Nephron (organoid): ENCODE measurements at regions not wholly inside any gene's neighbourhood (a gene's known extent, or its start where the extent isn't known, plus 50 kb on each side); places are given as distances from the start of the nearest gene placed in this dataset.

Experiments used
- H3K27ac Mint-ChIP-seq, 3 experiments: 2 replicates each; pipeline ENCODE4 v1.8.0; 2020; ENCODE audit warnings: mixed read lengths in 3 of 3, mild to moderate bottlenecking in 2 of 3, moderate library complexity in 1 of 3
- H3K27me3 Mint-ChIP-seq: 2 replicates; pipeline ENCODE4 v1.8.0; 2021; ENCODE audit warnings: low read depth, mild to moderate bottlenecking, moderate library complexity, mixed read lengths
- H3K36me3 Mint-ChIP-seq: 2 replicates; pipeline ENCODE4 v1.8.0; 2020; ENCODE audit warnings: low read depth, mixed read lengths
- H3K4me1 Mint-ChIP-seq: 2 replicates; pipeline ENCODE4 v1.8.0; 2020; ENCODE audit warnings: mixed read lengths
- H3K4me3 Mint-ChIP-seq, 3 experiments: 2 replicates each; pipeline ENCODE4 v1.8.0; 2020; ENCODE audit warnings: mild to moderate bottlenecking in 3 of 3, mixed read lengths in 3 of 3, moderate library complexity in 2 of 3
- H3K9me3 Mint-ChIP-seq: 2 replicates; pipeline ENCODE4 v1.8.0; 2020; ENCODE audit warnings: mixed read lengths
- CTCF ChIP-seq, 3 experiments: fragments of 200-600 bp; sonication (generic); IDR thresholded peaks; one replicate each; pipeline ENCODE4 v1.5.0; 2021; ENCODE audit warnings: antibody characterized with exemption in 3 of 3; ENCODE audit not compliant: unreplicated experiment in 3 of 3

GRCh38 chr7:137146552-137147337 is 196.8 kb downstream of the PTN start:
- Mint-ChIP-seq H3K4me1 (peaks cover 11% of the 10 kb centered on the region), H3K36me3 (no peaks in the 10 kb centered on the region), H3K4me3 (no peak overlapping the region), H3K27me3 (no peaks in the 10 kb centered on the region), H3K9me3 (peaks cover 6% of the 10 kb centered on the region), H3K27ac (peak overlapping the region; percentile 34 to 90 (median 88))
- TF ChIP-seq CTCF (IDR thresholded peaks at IDR 0.05; ENCODE audit: unreplicated experiment in 3 of 3), result no peak

GRCh38 chr7:137146012-137146455 is 197.5 kb downstream of the PTN start:
- Mint-ChIP-seq H3K36me3 (no peaks in the 10 kb centered on the region), H3K9me3 (peaks cover 8% of the 10 kb centered on the region), H3K4me1 (peaks cover 7% of the 10 kb centered on the region), H3K27ac (peak overlapping the region; percentile 34 to 90 (median 88)), H3K4me3 (no peak overlapping the region), H3K27me3 (no peaks in the 10 kb centered on the region)
- no peak for TF ChIP-seq CTCF (IDR thresholded peaks at IDR 0.05; ENCODE audit: unreplicated experiment in 3 of 3)

GRCh38 chr7:137142376-137142775 is 201.2 kb downstream of the PTN start:
- TF ChIP-seq CTCF (IDR thresholded peaks at IDR 0.05; ENCODE audit: unreplicated experiment in 3 of 3), result no peak
- H3K9me3 Mint-ChIP-seq, result peaks cover 16% of the 10 kb centered on the region
- H3K4me1 Mint-ChIP-seq, result peaks cover 6% of the 10 kb centered on the region
- no peak overlapping the region for H3K4me3 Mint-ChIP-seq
- no peaks in the 10 kb centered on the region for H3K36me3 Mint-ChIP-seq
- H3K27me3 Mint-ChIP-seq, result no peaks in the 10 kb centered on the region
- no peak overlapping the region for H3K27ac Mint-ChIP-seq

GRCh38 chr7:137135654-137136350 is 207.7 kb downstream of the PTN start:
- no peaks in the 10 kb centered on the region for H3K27me3 Mint-ChIP-seq
- peaks cover 14% of the 10 kb centered on the region for H3K9me3 Mint-ChIP-seq
- H3K4me3 Mint-ChIP-seq, result no peak overlapping the region
- TF ChIP-seq CTCF (IDR thresholded peaks at IDR 0.05; ENCODE audit: unreplicated experiment in 3 of 3), result no peak
- H3K4me1 Mint-ChIP-seq, result no peaks in the 10 kb centered on the region
- no peak overlapping the region for H3K27ac Mint-ChIP-seq
- H3K36me3 Mint-ChIP-seq, result no peaks in the 10 kb centered on the region

- no peak overlapping the region for H3K27ac Mint-ChIP-seq
- H3K4me3 Mint-ChIP-seq, result no peak overlapping the region
- peaks cover 6% of the 10 kb centered on the region for H3K9me3 Mint-ChIP-seq
- H3K27me3 Mint-ChIP-seq, result no peaks in the 10 kb centered on the region
- no peaks in the 10 kb centered on the region for H3K36me3 Mint-ChIP-seq
- TF ChIP-seq CTCF (IDR thresholded peaks at IDR 0.05; ENCODE audit: unreplicated experiment in 3 of 3), result no peak
- H3K4me1 Mint-ChIP-seq, result peaks cover 4% of the 10 kb centered on the region
Observed at GRCh38 chr7:137130751-137131158, 212.8 kb downstream of the PTN start.
